ENCODE measurements at regions not wholly inside any gene's neighbourhood (a gene's known extent, or its start where the extent isn't known, plus 50 kb on each side); places are given as distances from the start of the nearest gene placed in this dataset.
"Not testable (repeated sequence)": the region's sequence is repeated elsewhere in the genome, so short reads cannot be mapped to it uniquely, and the experiment has no call there.

- DNase-seq = no peak
Measured at GRCh38 chr7:84813376-84813775, 373.5 kb downstream of the SEMA3D start.

GRCh38 chr7:84812021-84812420 is 374.8 kb downstream of the SEMA3D start:
- DNase-seq = no peak

- DNase-seq = no peak
Measured at GRCh38 chr7:84811362-84811761, 375.5 kb downstream of the SEMA3D start.

- no peak for DNase-seq
Measured at GRCh38 chr7:84809877-84810276, 377.0 kb downstream of the SEMA3D start.

GRCh38 chr7:84803979-84804378 is 382.9 kb downstream of the SEMA3D start:
- DNase-seq = no peak

GRCh38 chr7:84801396-84801795 is 385.5 kb downstream of the SEMA3D start:
- no peak for DNase-seq

- DNase-seq = no peak
Measured at GRCh38 chr7:84800846-84801245, 386.0 kb downstream of the SEMA3D start.

GRCh38 chr7:84799106-84799505 is 387.8 kb downstream of the SEMA3D start:
- DNase-seq = no peak

- DNase-seq = no peak
Measured at GRCh38 chr7:84792231-84792893, 394.5 kb downstream of the SEMA3D start.

GRCh38 chr7:84790882-84791281 is 396.0 kb downstream of the SEMA3D start:
- no peak for DNase-seq

GRCh38 chr7:84786073-84786472 is 400.8 kb downstream of the SEMA3D start:
- DNase-seq = peak; percentile 99

GRCh38 chr7:84784450-84784849 is 402.4 kb downstream of the SEMA3D start:
- no peak for DNase-seq

GRCh38 chr7:84783141-84783778 is 403.6 kb downstream of the SEMA3D start:
- no peak for DNase-seq

- no peak for DNase-seq
Measured at GRCh38 chr7:84781838-84782237, 405.0 kb downstream of the SEMA3D start.

- DNase-seq = no peak
Measured at GRCh38 chr7:84780158-84781124, 406.4 kb downstream of the SEMA3D start.

- DNase-seq = no peak
Measured at GRCh38 chr7:84757761-84758160, 429.1 kb downstream of the SEMA3D start.

GRCh38 chr7:84746353-84746752 is 440.5 kb downstream of the SEMA3D start:
- peak; percentile 95 for DNase-seq

- DNase-seq = no peak
Measured at GRCh38 chr7:84744385-84744784, 442.5 kb downstream of the SEMA3D start.

- no peak for DNase-seq
Measured at GRCh38 chr7:84738583-84739150, 448.2 kb downstream of the SEMA3D start.

- peak; percentile 71 for DNase-seq
Measured at GRCh38 chr7:84735677-84736076, 451.2 kb downstream of the SEMA3D start.

- no peak for DNase-seq
Measured at GRCh38 chr7:84735011-84735410, 451.8 kb downstream of the SEMA3D start.

GRCh38 chr7:84733976-84734375 is 452.9 kb downstream of the SEMA3D start:
- DNase-seq = not testable (repeated sequence)

- DNase-seq = not testable (repeated sequence)
Measured at GRCh38 chr7:84730864-84731263, 456.0 kb downstream of the SEMA3D start.

Data from NCI-H2171 treated with DMSO at 0.1 percent for 48 hours (cell line).